ENCODE measurements at regions not wholly inside any gene's neighbourhood (a gene's known extent, or its start where the extent isn't known, plus 50 kb on each side); places are given as distances from the start of the nearest gene placed in this dataset.

GRCh38 chr1:232269988-232270387, 359.9 kb downstream of the SIPA1L2 start:
- FAIRE-seq (no peak), DNase-seq (ENCODE audit: low read depth, low spot score) (no peak)
- Histone ChIP-seq H4K20me1 (replicated peaks; ENCODE audit: control insufficient read depth, extremely low read depth, insufficient read depth, low read length) (no peaks in the 10 kb centered on the region), H3K27me3 (ENCODE audit: control insufficient read depth in 2 of 2, insufficient read depth in 2 of 2, low read length in 2 of 2) (no peaks in the 10 kb centered on the region), H3K9me1 (replicated peaks; ENCODE audit: control insufficient read depth, extremely low read depth, insufficient read depth, low read length) (no peaks in the 10 kb centered on the region), H3K9ac (replicated peaks; ENCODE audit: extremely low read depth, insufficient read depth, low read length) (no peak overlapping the region), H2AFZ (ENCODE audit: low read depth, low read length) (no peak overlapping the region), H3K36me3 (ENCODE audit: control insufficient read depth in 2 of 2, extremely low read depth in 1 of 2, insufficient read depth in 2 of 2, low read length in 2 of 2) (no peaks in the 10 kb centered on the region), H3K4me2 (ENCODE audit: insufficient read depth, low read length) (no peak overlapping the region), H3K27ac (ENCODE audit: insufficient read depth, low read depth, low read length) (no peak overlapping the region), H3K4me1 (ENCODE audit: control insufficient read depth, extremely low read depth, insufficient read depth, low read length) (no peaks in the 10 kb centered on the region), H3K79me2 (ENCODE audit: control insufficient read depth, insufficient read depth, low read length) (no peaks in the 10 kb centered on the region), H3K9me3 (replicated peaks; ENCODE audit: control insufficient read depth, insufficient read depth, low read length) (no peaks in the 10 kb centered on the region), H3K4me3 (replicated peaks in 1 of 3; ENCODE audit: insufficient read depth in 1 of 3, low read depth in 1 of 3, low read length in 3 of 3) (no peak overlapping the region)
- TF ChIP-seq CTCF (IDR thresholded peaks at IDR 0.05; ENCODE audit: extremely low read depth in 1 of 2, insufficient read depth in 1 of 2, low read depth in 1 of 2, low read length in 2 of 2) (no peak), POLR2A (IDR thresholded peaks at IDR 0.05; ENCODE audit: low read depth, low read length) (no peak), POLR2AphosphoS5 (IDR thresholded peaks at IDR 0.05; ENCODE audit: insufficient read depth, low read depth, low read length) (no peak), JUN (IDR thresholded peaks at IDR 0.05; ENCODE audit: borderline replicate concordance, insufficient read depth, insufficient read length, low read depth) (no peak)
- CTCF ChIA-PET, result interaction anchor here (0.8 to 1.1 kb wide), 3 partner anchors 20 to 403 kb away, joined by 3 to 4 read pairs (median 3); no protein-coding TSS in a partner anchor
- dilution Hi-C loops (cut with MboI; ENCODE audit: extremely low pct_ligation_motif_present, low sequenced_read_pairs) (no loop called here), intact Hi-C loops (cut with micrococcal nuclease) (no loop called here)
- BruUV-seq (replicated peaks), result no TSS peak
- POLR2A ChIA-PET, result no interaction called here

- TF ChIP-seq FOS (IDR thresholded peaks at IDR 0.05; ENCODE audit: borderline replicate concordance, insufficient read depth, low read length) (no peak), EZH2 (IDR thresholded peaks at IDR 0.05; ENCODE audit: borderline replicate concordance, low read depth, low read length, severe bottlenecking) (no peak)
- Histone ChIP-seq H3K27me3 (ENCODE audit: control insufficient read depth in 2 of 2, insufficient read depth in 2 of 2, low read length in 2 of 2) (no peaks in the 10 kb centered on the region), H3K4me3 (replicated peaks in 1 of 3; ENCODE audit: insufficient read depth in 1 of 3, low read depth in 1 of 3, low read length in 3 of 3) (no peak overlapping the region), H3K36me3 (ENCODE audit: control insufficient read depth in 2 of 2, extremely low read depth in 1 of 2, insufficient read depth in 2 of 2, low read length in 2 of 2) (no peaks in the 10 kb centered on the region), H3K9me1 (replicated peaks; ENCODE audit: control insufficient read depth, extremely low read depth, insufficient read depth, low read length) (no peaks in the 10 kb centered on the region), H4K20me1 (replicated peaks; ENCODE audit: control insufficient read depth, extremely low read depth, insufficient read depth, low read length) (no peaks in the 10 kb centered on the region), H3K9me3 (replicated peaks; ENCODE audit: control insufficient read depth, insufficient read depth, low read length) (no peaks in the 10 kb centered on the region), H3K27ac (ENCODE audit: insufficient read depth, low read depth, low read length) (no peak overlapping the region), H3K4me2 (ENCODE audit: insufficient read depth, low read length) (no peak overlapping the region), H3K79me2 (ENCODE audit: control insufficient read depth, insufficient read depth, low read length) (no peaks in the 10 kb centered on the region), H3K4me1 (ENCODE audit: control insufficient read depth, extremely low read depth, insufficient read depth, low read length) (no peaks in the 10 kb centered on the region), H2AFZ (ENCODE audit: low read depth, low read length) (no peak overlapping the region), H3K9ac (replicated peaks; ENCODE audit: extremely low read depth, insufficient read depth, low read length) (no peak overlapping the region)
- no peak for DNase-seq (ENCODE audit: low read depth, low spot score)
- ChIA-PET CTCF (no interaction called here), POLR2A (no interaction called here)
- BruUV-seq (replicated peaks), result no TSS peak
- FAIRE-seq, result no peak
- intact Hi-C loops (cut with micrococcal nuclease) (no loop called here), dilution Hi-C loops (cut with MboI; ENCODE audit: extremely low pct_ligation_motif_present, low sequenced_read_pairs) (no loop called here)
Measured at GRCh38 chr1:232267837-232268598, 361.9 kb downstream of the SIPA1L2 start.

Data from endothelial cell of umbilical vein (primary cell).